ENCODE measurements at regions not wholly inside any gene's neighbourhood (a gene's known extent, or its start where the extent isn't known, plus 50 kb on each side); places are given as distances from the start of the nearest gene placed in this dataset.

GRCh38 chr13:108096301-108096915 lies 118.9 kb downstream of the LIG4 start:
- no peaks in the 10 kb centered on the region for H3K4me1 ChIP-seq
- H3K9me3 ChIP-seq: no peaks in the 10 kb centered on the region
- no peak overlapping the region for H3K27ac ChIP-seq
- intact Hi-C loops (cut with DNase I; ENCODE audit: low total_unique reads): no loop called here
- H3K27me3 ChIP-seq: no peaks in the 10 kb centered on the region
- no peak overlapping the region for H3K4me3 ChIP-seq
- no peaks in the 10 kb centered on the region for H3K36me3 ChIP-seq
- TF ChIP-seq, protein P1, sequence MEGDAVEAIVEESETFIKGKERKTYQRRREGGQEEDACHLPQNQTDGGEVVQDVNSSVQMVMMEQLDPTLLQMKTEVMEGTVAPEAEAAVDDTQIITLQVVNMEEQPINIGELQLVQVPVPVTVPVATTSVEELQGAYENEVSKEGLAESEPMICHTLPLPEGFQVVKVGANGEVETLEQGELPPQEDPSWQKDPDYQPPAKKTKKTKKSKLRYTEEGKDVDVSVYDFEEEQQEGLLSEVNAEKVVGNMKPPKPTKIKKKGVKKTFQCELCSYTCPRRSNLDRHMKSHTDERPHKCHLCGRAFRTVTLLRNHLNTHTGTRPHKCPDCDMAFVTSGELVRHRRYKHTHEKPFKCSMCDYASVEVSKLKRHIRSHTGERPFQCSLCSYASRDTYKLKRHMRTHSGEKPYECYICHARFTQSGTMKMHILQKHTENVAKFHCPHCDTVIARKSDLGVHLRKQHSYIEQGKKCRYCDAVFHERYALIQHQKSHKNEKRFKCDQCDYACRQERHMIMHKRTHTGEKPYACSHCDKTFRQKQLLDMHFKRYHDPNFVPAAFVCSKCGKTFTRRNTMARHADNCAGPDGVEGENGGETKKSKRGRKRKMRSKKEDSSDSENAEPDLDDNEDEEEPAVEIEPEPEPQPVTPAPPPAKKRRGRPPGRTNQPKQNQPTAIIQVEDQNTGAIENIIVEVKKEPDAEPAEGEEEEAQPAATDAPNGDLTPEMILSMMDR (IDR thresholded peaks at IDR 0.05): no peak
- TF ChIP-seq POLR2AphosphoS5 (IDR thresholded peaks at IDR 0.05) (no peak), POLR2A (IDR thresholded peaks at IDR 0.05) (no peak)
- no peak for DNase-seq (ENCODE audit: low spot score in 2 of 2)

- H3K9me3 ChIP-seq: no peaks in the 10 kb centered on the region
- no peak overlapping the region for H3K27ac ChIP-seq
- H3K4me3 ChIP-seq: no peak overlapping the region
- no peaks in the 10 kb centered on the region for H3K36me3 ChIP-seq
- TF ChIP-seq POLR2A (IDR thresholded peaks at IDR 0.05): no peak
- TF ChIP-seq, protein P1 (IDR thresholded peaks at IDR 0.05): no peak
- no peak for TF ChIP-seq POLR2AphosphoS5 (IDR thresholded peaks at IDR 0.05)
- no peaks in the 10 kb centered on the region for H3K27me3 ChIP-seq
- no peaks in the 10 kb centered on the region for H3K4me1 ChIP-seq
- intact Hi-C loops (cut with DNase I; ENCODE audit: low total_unique reads): no loop called here
- DNase-seq (ENCODE audit: low spot score in 2 of 2): no peak
Observed at GRCh38 chr13:108095036-108095435, 120.3 kb downstream of the LIG4 start.

GRCh38 chr13:108093616-108094015 lies 121.7 kb downstream of the LIG4 start:
- intact Hi-C loops (cut with DNase I; ENCODE audit: low total_unique reads): no loop called here

GRCh38 chr13:108087810-108088209 lies 127.5 kb downstream of the LIG4 start:
- Histone ChIP-seq H3K27me3 (no peaks in the 10 kb centered on the region), H3K9me3 (no peaks in the 10 kb centered on the region), H3K27ac (no peak overlapping the region), H3K4me3 (no peak overlapping the region), H3K4me1 (no peaks in the 10 kb centered on the region), H3K36me3 (no peaks in the 10 kb centered on the region)
- DNase-seq (ENCODE audit: low spot score in 2 of 2): no peak
- TF ChIP-seq POLR2A (IDR thresholded peaks at IDR 0.05) (no peak), POLR2AphosphoS5 (IDR thresholded peaks at IDR 0.05) (no peak)
- TF ChIP-seq, protein P1 (IDR thresholded peaks at IDR 0.05): no peak
- intact Hi-C loops (cut with DNase I; ENCODE audit: low total_unique reads): no loop called here

More at GRCh38 chr13:108093616-108094015, 121.7 kb downstream of the LIG4 start:
- Histone ChIP-seq H3K9me3 (no peaks in the 10 kb centered on the region), H3K4me3 (no peak overlapping the region), H3K27ac (no peak overlapping the region), H3K27me3 (no peaks in the 10 kb centered on the region), H3K36me3 (no peaks in the 10 kb centered on the region), H3K4me1 (no peaks in the 10 kb centered on the region)
- TF ChIP-seq POLR2A (IDR thresholded peaks at IDR 0.05) (no peak), POLR2AphosphoS5 (IDR thresholded peaks at IDR 0.05) (no peak)
- TF ChIP-seq, protein P1 (IDR thresholded peaks at IDR 0.05): no peak
- DNase-seq (ENCODE audit: low spot score in 2 of 2): no peak

GRCh38 chr13:108086678-108087077 lies 128.7 kb downstream of the LIG4 start:
- no peaks in the 10 kb centered on the region for H3K36me3 ChIP-seq
- no peak for DNase-seq (ENCODE audit: low spot score in 2 of 2)
- H3K4me1 ChIP-seq: no peaks in the 10 kb centered on the region
- no peaks in the 10 kb centered on the region for H3K9me3 ChIP-seq
- H3K27ac ChIP-seq: no peak overlapping the region
- H3K27me3 ChIP-seq: no peaks in the 10 kb centered on the region
- intact Hi-C loops (cut with DNase I; ENCODE audit: low total_unique reads): no loop called here
- no peak for TF ChIP-seq POLR2AphosphoS5 (IDR thresholded peaks at IDR 0.05)
- no peak for TF ChIP-seq POLR2A (IDR thresholded peaks at IDR 0.05)
- TF ChIP-seq, protein P1 (IDR thresholded peaks at IDR 0.05): no peak
- no peak overlapping the region for H3K4me3 ChIP-seq

Data from breast epithelium (tissue), 4 donors.